ENCODE measurements at regions not wholly inside any gene's neighbourhood (a gene's known extent, or its start where the extent isn't known, plus 50 kb on each side); places are given as distances from the start of the nearest gene placed in this dataset.

- DNase-seq (ENCODE audit: low read depth, low spot score) (no peak), ATAC-seq (no peak)
- H3K4me1 ChIP-seq (ENCODE audit: control insufficient read depth, insufficient read depth, low read length), result no peaks in the 10 kb centered on the region
- ChIA-PET POLR2A (no interaction called here), CTCF (no interaction called here)
- intact Hi-C loops (cut with micrococcal nuclease; ENCODE audit: unreplicated experiment) (no loop called here), in situ Hi-C loops (cut with HindIII; ENCODE audit: low pct_unique_long_range_greater_than_20kb, low sequenced_read_pairs) (no loop called here)
- no peak overlapping the region for H3K27ac ChIP-seq (ENCODE audit: low read length)
- no TSS peak for BruUV-seq (replicated peaks)
- H3K27me3 ChIP-seq (ENCODE audit: control insufficient read depth, insufficient read depth, low read length), result no peaks in the 10 kb centered on the region
- TF ChIP-seq SIN3A (IDR thresholded peaks at IDR 0.05; ENCODE audit: borderline replicate concordance, insufficient read depth, low read depth, low read length) (no peak), CTCF (IDR thresholded peaks at IDR 0.05) (no peak), REST (IDR thresholded peaks at IDR 0.05; ENCODE audit: insufficient read depth in 1 of 2, low read depth in 2 of 2, low read length in 1 of 2) (no peak), TCF7L2 (IDR thresholded peaks at IDR 0.05; ENCODE audit: low read depth, low read length) (no peak), POLR2AphosphoS5 (IDR thresholded peaks at IDR 0.05; ENCODE audit: low read depth, low read length) (no peak)
- no peaks in the 10 kb centered on the region for H3K9me3 ChIP-seq (ENCODE audit: control insufficient read depth, insufficient read depth, low read depth, low read length)
- H3K4me3 ChIP-seq (ENCODE audit: low read depth in 2 of 2, low read length in 2 of 2), result no peak overlapping the region
- no peaks in the 10 kb centered on the region for H3K36me3 ChIP-seq (ENCODE audit: control insufficient read depth, insufficient read depth, low read length)
Measured at GRCh38 chr13:73903561-73903960, 230.6 kb downstream of the KLF12 start.

- no peak for TF ChIP-seq POLR2AphosphoS5 (IDR thresholded peaks at IDR 0.05; ENCODE audit: low read depth, low read length)
- no peak for TF ChIP-seq TCF7L2 (IDR thresholded peaks at IDR 0.05; ENCODE audit: low read depth, low read length)
- TF ChIP-seq SIN3A (IDR thresholded peaks at IDR 0.05; ENCODE audit: borderline replicate concordance, insufficient read depth, low read depth, low read length), result no peak
- no peak for TF ChIP-seq CTCF (IDR thresholded peaks at IDR 0.05)
- no peak for TF ChIP-seq REST (IDR thresholded peaks at IDR 0.05; ENCODE audit: insufficient read depth in 1 of 2, low read depth in 2 of 2, low read length in 1 of 2)
- ATAC-seq (no peak), DNase-seq (ENCODE audit: low read depth, low spot score) (no peak)
- in situ Hi-C loops (cut with HindIII; ENCODE audit: low pct_unique_long_range_greater_than_20kb, low sequenced_read_pairs), result no loop called here
- Histone ChIP-seq H3K36me3 (ENCODE audit: control insufficient read depth, insufficient read depth, low read length) (no peaks in the 10 kb centered on the region), H3K27ac (ENCODE audit: low read length) (no peak overlapping the region), H3K4me3 (ENCODE audit: low read depth in 2 of 2, low read length in 2 of 2) (no peak overlapping the region), H3K4me1 (ENCODE audit: control insufficient read depth, insufficient read depth, low read length) (no peaks in the 10 kb centered on the region), H3K9me3 (ENCODE audit: control insufficient read depth, insufficient read depth, low read depth, low read length) (no peaks in the 10 kb centered on the region), H3K27me3 (ENCODE audit: control insufficient read depth, insufficient read depth, low read length) (no peaks in the 10 kb centered on the region)
- intact Hi-C loops (cut with micrococcal nuclease; ENCODE audit: unreplicated experiment), result no loop called here
- no TSS peak for BruUV-seq (replicated peaks)
- ChIA-PET POLR2A (no interaction called here), CTCF (no interaction called here)
Measured at GRCh38 chr13:73902847-73903246, 231.4 kb downstream of the KLF12 start.
